DMS153 treated with DMSO at 0.1 percent for 48 hours (cell line): ENCODE measurements at regions not wholly inside any gene's neighbourhood (a gene's known extent, or its start where the extent isn't known, plus 50 kb on each side); places are given as distances from the start of the nearest gene placed in this dataset.

Experiments used
- DNase-seq: peaks from one replicate; lab custom pipeline; 2025; ENCODE audit not compliant: unreplicated experiment; lab: John Stamatoyannopoulos, UW

DNA sequence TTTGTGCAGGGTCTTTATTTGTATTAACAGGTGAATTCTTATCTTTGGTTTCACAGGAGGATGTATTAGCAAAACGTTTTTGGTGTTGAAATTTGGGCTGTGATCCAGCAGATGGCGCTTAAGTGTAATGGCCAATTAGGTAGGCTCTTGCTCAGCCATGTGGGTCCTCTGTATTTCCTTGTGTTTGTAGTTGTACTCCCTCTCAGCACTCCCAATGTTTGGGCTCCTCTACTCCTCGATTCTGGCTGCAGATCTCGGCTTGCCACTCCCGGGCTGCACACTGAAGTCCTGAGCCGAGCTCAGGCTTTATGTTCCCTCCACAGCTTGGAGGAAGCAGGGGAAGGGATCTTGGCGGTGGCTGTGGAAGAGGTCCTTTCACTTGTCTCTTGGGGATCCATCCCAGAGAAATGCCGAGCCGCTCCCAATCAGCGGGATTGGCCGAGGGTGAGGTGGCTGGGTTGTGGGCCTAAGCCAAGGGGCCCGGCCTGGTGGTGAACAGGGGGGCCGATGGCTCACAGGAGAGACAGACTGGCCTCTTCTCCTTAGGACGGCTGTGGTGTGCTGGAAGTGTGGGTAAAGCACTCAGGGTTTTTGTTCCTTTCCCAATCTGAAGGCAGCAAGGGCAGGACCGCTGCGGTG, 133.7 kb downstream of the AEBP2 start:
- DNase-seq = peak; percentile 7

DNA sequence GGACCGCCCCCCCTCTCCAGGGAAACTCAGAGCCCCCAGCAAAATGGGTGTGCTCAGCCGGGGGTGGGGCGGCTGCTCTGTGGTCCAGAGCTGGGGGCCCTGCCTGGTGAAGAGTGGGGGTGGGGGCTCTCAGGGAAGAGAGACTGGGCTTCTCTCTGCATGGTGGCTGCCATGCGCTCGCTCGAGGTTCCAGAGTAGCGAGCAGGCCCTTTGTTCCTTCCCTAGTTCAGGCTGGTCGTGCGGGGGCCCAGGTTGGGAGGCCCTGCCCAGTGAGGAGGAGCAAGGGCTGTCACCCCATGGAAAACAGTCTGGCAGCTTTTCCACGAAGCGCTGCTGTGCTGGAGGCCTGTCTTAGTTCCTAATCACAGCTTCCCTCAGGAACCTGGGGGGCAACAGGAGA, 134.6 kb downstream of the AEBP2 start:
- DNase-seq = no peak

DNA sequence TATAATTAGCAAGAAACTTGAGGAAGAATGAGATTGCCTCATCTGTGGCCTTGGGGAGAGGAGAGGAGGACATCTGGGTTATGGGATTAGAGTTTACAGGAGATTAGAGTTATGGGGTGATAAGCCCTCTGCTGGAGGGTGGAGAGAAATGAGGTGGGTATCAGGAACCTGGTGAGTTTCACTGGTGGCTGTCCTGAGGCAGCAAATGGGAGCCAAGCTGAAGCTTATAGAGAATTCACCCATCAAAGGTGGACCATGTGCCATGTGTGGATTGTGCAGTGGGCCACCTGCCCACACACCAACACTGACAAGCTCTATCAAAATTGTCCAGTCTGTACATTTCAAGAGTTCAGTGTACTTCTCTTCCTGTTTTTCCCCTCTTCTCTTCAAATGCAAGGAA, 135.3 kb downstream of the AEBP2 start:
- no peak for DNase-seq

DNA sequence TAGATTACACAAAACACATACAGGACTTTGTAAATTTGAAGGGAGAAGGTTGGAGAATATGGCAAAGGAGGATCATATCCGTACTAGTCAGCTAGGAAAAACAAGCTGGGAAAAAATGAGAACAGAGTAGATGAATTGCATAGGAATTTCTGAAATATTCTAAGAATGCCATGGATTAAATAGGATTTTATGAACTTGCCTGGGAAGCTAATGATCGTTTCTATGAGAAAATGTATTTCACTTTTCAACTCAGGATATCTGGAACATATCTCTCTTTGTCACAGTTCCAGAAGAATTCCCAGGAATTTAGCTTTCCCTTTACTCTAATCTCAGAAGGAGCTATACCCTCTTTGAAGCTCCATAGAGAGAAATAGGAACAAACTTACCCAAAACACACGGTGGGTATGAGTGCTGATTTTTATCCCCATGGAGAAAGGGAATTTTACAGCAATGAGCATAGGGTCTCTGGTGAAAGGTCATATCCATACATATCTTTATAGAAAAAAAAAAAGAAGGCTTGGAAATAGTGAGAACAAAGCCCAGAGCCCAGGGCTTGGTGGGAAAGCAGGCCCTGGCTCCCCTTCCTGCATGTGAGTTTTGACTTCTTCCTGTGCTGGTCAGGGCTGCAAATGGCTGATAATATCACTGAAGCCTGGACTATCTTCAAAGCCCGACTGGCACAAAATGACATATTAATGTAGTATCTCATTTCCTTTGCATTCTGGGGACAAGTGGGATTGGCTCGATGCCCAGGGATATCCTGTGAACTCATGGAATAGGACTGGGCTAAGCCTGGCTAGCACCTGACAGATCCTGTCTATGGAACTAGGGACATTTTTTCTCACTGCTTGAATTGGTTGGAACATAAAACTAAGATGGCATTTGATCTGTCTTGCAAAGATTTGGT, 136.3 kb downstream of the AEBP2 start:
- peak; percentile 94 for DNase-seq

DNA sequence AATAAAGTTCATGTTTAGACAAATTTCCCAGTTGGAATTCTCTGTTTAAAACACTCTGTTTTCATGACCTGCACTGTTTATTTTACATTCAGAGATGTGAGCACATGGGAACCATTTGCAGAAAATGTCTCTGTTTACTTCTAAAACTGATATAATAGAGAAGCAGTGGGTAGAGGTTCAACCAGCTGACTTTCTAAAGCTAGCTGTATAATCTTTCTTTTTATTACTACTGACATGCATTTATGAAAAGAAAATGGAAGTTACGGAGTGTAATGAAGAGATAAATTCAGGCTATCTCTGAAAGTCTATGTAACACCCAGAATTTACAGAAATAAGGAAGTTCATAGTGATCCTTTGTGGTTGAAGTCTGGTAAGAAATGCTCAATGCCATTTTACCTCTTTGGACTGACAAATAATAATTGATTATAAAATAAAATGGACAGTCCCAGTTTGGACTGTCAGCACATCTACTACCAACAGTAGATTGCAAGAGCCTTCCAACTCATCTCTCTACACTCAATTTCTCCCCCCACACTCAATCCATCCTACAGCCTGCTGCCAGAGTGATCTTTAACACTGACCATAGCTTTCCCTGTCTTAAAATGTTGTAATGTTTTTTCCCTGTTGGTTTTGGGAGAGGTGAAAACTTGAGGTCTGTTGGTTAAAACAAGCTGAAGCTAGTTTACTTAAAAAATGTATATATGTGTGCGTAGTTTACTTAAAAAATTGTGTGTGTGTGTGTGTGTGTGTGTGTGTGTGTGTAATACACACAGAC, 137.4 kb downstream of the AEBP2 start:
- peak; percentile 16 for DNase-seq

DNA sequence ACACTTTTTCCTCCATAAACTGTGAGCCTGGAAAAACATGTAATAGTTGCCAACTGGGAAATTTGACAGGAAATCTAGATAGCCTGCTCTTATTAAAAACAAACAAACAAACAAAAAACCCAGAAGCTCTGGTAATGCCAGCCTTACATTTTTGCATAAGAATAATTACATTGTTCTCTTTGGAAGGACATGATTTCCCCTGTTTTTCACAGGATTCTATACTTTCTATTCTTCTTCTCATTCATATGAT, 137.9 kb downstream of the AEBP2 start:
- no peak for DNase-seq

DNA sequence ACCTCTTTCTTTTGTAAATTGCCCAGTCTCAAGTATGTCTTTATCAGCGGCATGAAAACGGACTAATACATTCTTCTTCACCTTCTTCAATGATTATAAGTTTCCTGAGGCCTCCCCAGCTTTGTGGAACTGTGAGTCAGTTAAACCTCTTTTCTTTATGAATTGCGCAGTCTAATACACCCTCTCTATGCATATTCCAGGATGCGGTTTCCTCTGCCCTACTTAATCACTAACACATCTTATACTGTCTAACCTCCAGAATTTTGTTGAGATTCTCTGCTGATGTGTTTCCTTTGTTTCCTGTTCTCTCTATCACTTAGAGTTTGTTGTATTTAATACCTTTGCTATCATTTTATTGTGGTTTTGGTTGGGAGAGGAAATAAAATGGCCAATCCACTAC, 145.4 kb downstream of the AEBP2 start:
- no peak for DNase-seq

DNA sequence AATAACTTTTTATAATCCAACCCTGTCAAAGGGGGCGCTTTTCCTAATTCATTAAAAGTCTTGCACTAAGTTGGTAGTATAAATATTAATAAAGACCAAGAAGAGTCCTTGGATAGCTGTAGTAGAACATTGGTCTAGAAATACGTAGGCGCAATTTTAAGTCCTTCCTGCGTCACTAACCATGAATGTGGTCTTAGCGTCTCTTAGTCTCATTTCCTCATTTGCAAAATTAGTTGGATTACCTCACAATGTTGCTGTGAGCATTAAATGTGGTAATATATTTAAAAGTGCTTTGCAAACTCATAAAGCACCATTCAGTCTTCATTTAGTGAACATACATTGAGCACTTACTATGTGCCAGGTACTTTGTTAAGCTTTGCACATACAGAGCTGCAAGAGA, 149.7 kb downstream of the AEBP2 start:
- no peak for DNase-seq

DNA sequence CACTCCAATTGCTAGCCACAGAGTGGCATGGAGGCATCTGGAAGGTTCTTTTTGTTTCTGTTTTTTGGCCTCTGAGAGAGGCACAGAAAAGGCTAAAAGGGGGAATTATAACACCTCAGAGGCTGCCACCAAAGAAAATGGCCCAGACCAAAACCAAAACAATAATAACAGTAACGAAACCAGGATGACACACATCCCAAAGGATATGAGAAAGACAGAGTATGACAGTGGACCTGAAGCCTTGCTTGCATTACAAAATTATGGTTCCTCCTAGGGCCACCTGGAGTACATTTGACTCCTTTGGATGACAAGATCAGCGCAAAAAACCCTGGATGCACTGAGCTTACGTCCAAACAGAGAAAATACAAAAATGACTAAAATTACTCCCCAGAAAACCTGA, 152.7 kb downstream of the AEBP2 start:
- no peak for DNase-seq

DNA sequence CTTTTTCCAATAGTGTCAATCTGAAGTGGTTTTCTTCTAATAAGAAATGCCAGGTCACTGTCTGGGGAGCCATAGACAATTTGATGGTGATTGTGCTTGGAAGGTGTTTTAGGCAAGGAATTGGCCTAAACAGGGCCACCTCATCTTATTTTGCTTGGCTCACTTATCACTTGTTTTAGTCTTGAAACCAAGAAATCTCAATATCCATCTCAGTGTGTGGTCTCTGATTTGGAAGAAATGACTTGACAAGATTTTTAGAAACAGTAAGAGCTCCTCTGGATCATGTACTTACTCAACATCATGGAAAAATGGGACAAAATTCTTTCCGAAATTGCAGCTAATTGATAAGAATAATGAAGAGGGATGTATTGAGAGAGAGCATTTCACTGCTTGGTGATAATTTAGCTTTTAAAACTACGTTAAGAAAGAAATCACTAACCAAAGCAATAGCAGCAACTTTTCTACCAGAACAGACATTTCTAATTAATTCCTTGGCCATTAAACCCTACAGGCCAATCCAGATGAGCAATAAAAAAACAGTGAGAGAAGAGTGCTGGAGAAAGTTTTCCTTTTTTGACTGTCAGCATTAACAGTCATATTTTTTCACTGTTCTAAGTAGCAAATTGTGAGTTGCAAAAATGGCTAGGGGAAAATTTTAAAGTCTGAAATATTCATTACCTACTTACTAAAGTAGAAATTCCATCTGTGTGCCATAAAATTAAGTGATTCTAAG, 157.3 kb downstream of the AEBP2 start:
- no peak for DNase-seq

DNA sequence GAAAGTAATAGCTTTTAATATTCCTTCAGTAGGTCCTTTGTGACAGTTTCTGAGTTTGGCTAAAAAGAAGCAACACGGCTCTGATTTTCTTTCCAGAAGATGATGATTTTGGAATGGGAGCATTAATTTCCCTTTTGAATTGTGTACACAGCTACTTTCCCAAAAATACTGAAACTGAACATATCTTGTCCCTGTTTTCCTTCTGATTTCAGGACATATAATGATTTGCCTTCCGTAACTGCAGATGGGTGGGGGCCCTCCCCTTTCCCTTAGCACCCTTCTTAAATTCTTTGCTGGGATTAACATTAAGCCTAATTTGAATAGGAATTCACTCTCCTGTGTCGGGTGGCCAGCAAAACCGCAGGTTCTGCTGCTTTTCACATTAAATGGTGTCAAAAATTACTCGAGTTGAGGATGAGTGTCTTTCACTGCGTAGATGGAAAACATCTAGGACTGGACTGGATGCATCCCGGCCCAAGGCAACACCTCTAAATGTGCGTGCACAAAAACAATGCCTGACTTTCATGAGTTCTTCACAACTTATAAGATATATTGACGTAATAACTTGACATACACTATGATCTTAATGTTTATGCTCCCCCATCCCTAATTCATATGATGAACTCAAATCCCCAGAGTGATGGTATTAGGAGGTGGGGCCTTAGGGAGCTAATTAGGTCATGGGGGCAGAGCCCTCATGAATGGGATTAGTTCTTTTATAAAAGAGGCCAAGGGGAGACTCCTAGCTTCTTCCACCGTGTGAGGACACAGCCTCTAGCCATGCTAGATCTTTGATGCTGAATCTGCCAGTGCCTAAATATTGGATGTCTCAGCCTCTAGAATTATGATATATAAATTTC, 158.1 kb downstream of the AEBP2 start:
- DNase-seq = no peak

DNA sequence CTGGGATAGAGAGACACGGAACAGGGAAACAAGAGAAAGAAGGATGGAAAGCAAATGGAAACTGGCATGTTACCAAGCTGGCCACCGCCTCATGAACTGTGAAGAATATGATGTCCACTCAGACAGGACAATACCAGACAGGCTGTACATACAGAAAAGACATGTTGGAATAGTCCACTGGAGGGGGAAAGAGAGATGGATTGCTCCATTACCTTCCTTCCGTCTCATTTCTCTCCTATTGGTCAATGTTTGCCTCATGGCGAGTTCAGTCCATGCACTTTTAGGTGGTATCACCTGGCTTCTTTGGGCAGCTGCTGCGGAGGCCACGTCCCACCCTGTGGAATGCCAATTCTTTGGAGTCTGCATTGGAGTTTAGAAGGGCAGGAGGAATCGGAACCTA, 166.4 kb downstream of the AEBP2 start:
- DNase-seq = no peak

DNA sequence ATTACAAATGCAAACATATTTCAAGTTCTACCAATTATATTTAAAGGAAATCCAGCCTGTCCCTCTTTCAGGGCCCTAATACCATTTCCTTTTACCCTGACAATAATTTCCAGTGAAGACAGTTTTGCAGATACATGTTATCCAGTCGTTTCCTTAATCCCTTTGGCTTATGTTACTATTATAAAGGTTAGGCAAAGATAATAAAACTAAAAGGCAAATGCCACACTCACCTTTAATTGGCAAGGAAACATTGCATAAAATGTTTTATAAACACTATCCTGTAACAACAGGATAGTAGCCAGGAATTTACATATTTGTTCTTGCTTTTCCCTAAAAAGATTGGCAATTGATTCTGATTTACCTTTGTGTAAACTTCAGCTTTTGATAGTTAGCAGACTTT, 168.7 kb downstream of the AEBP2 start:
- DNase-seq = no peak

DNA sequence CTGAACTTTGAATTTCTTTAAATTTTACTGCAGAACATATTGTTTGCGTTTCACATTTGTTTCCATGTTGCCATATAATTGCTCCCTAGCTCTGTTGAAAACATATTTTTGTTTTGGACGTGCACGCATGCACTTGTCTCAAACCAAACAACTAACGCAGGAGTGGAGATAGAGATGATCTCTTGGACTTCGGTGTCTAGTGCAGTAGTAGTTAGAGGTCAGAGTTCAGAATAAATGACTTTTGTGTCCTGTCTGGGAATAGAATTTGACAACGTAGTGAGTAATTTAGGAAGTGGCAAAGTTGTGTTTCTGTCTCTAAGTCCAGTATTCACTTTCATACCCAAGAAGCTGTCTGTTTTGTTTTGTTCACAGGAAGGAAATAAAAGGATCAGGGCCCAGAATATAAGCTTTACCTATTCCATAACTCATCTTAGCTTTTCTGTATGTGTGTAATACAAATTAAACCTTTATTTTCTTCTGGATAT, 173.8 kb downstream of the AEBP2 start:
- no peak for DNase-seq

DNA sequence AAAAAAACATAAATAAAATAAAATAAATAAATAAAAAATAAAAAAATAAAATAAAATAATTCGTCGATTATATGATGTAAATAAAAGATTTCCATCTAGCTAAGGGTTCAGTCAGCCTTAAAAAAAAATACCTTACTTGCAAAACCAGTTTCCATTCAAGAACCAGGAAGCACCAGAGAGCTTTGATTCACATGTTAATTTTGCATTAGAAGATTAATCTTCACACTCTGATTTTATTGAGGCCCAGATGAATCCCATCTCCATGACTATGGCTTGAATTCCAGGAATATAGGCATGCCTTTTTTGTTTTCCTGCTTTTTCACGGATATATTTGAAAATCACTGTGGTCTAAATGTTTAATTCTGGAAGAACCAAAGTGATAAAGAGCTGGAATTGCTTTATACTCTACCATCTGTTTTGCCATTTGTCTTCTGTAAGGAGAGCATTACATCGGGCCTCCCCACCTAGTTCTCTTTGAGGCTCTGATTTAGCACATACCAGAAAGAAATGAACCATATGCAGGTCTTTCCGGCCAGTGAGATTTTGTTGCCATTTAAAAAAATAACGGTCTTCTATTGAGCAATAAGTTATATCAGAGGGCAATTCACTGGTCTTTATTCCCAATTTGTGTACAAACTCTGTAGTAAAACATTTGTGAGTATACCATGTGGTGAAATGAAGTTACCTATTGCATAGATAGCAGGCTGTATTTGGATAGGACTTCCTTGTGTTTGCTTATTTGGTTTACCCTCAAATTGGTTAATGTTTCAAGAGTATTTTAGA, 175.5 kb downstream of the AEBP2 start:
- DNase-seq = no peak

DNA sequence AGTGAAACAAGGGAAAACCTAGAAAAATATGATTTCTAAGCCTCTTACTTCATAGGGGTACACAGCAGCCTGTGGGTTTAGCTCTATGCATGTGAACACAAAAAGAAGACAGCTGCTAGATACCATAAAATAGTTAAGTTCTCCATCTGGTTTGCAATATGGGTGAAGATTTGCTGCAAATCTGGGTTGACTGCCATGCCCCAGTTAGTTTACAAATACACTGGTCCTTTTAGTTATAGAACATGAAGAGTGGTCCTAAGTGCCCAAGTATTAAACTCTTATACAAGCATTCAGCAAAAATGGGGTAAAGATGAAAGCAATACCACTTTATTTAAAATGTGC, 176.1 kb downstream of the AEBP2 start:
- DNase-seq = no peak

DNA sequence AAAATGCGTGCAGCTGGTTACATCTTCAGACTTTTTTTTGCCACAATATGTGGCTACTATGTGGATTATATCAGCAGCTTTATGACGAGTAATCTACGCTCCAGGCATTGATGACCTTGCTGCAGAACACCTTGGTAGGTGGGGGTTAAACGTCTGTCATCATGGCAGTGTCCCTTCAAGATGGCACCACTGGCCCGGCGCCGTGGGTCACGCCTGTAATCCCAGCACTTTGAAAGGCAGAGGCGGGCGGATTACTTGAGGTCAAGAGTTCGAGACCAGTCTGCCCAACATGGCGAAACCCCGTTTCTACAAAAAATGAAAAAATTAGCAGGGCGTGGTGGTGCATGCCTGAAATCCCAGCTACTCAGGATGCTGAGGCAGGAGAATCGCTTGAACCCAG, 177.5 kb downstream of the AEBP2 start:
- DNase-seq = no peak

DNA sequence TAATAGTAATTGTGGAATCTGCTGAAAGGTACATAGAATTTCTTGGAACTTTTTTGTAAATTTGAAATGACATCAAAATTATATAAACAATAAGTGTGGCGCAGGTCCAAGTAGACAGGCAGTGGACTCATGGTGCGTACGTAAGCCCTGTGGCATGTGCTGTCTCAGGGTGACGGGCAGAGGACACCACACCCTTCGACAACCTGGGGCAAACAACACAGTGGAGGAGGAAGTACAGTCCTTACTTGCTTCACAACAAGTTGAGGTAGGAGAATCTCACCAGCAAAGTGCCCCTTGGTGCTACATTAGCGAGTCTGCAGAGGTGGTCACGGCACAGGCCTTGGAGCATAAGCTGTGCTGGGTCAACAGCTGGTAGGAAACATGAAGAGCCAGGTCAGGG, 180.9 kb downstream of the AEBP2 start:
- no peak for DNase-seq

DNA sequence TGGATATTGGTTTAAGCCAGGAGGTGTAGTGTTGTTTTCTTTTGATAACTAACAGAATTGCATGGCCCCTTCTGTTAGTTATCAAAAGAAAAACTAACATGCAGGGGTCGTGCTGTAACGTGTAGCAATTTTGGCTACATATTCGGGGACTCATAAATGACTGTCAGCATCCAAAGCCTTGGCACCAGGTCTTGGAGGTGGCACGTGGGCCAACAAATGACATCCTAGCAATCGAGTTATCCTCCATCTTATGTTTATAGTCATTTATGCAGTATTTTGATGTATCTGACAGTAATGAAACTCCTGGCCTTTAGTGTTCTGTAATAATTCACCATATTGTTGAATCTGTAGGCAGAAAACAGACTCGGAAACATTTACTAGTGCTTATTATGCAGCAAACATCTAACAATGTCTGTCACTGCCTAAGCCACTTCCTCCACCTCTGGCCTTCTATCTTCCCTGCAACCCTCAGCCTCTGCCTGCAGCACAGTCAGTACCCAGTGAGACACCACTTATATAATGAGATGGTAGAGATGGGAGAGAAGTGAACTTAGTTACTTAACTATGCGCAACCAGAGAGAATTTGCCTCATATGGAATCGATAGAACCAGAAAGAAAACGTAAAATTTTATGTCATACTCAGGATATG, 184.6 kb downstream of the AEBP2 start:
- no peak for DNase-seq
